ENCODE measurements at regions not wholly inside any gene's neighbourhood (a gene's known extent, or its start where the extent isn't known, plus 50 kb on each side); places are given as distances from the start of the nearest gene placed in this dataset.

GRCh38 chr4:174120446-174121295 is 162.8 kb downstream of the FBXO8 start:
- peak; percentile 81 for TF ChIP-seq CTCF (conservative IDR thresholded peaks at IDR 0.05)
- no peak overlapping the region for H3K27ac ChIP-seq

GRCh38 chr4:174119830-174120229 is 163.6 kb downstream of the FBXO8 start:
- no peak overlapping the region for H3K27ac ChIP-seq
- TF ChIP-seq CTCF (conservative IDR thresholded peaks at IDR 0.05), result no peak

- no peak overlapping the region for H3K27ac ChIP-seq
- TF ChIP-seq CTCF (conservative IDR thresholded peaks at IDR 0.05), result no peak
Measured at GRCh38 chr4:174119051-174119450, 164.4 kb downstream of the FBXO8 start.

GRCh38 chr4:174118171-174118570 is 165.3 kb downstream of the FBXO8 start:
- no peak overlapping the region for H3K27ac ChIP-seq
- TF ChIP-seq CTCF (conservative IDR thresholded peaks at IDR 0.05), result no peak

GRCh38 chr4:174117445-174117844 is 166.0 kb downstream of the FBXO8 start:
- no peak overlapping the region for H3K27ac ChIP-seq
- no peak for TF ChIP-seq CTCF (conservative IDR thresholded peaks at IDR 0.05)

GRCh38 chr4:174116021-174116420 is 167.4 kb downstream of the FBXO8 start:
- H3K27ac ChIP-seq, result no peak overlapping the region
- TF ChIP-seq CTCF (conservative IDR thresholded peaks at IDR 0.05), result no peak

- H3K27ac ChIP-seq, result no peak overlapping the region
- no peak for TF ChIP-seq CTCF (conservative IDR thresholded peaks at IDR 0.05)
Measured at GRCh38 chr4:174111422-174111821, 172.0 kb downstream of the FBXO8 start.
